ENCODE measurements at regions not wholly inside any gene's neighbourhood (a gene's known extent, or its start where the extent isn't known, plus 50 kb on each side); places are given as distances from the start of the nearest gene placed in this dataset.
A peak's percentile ranks its signal among the peaks of the same experiment; 100 is the strongest.
"Not testable (repeated sequence)": the region's sequence is repeated elsewhere in the genome, so short reads cannot be mapped to it uniquely, and the experiment has no call there.

- H3K9ac ChIP-seq, result no peak overlapping the region
- H3K9me3 ChIP-seq, result no peaks in the 10 kb centered on the region
- no peak overlapping the region for H3K4me2 ChIP-seq
- no peak for TF ChIP-seq Cebpa-rat (IDR thresholded peaks at IDR 0.05)
- no peaks in the 10 kb centered on the region for H4K20me1 ChIP-seq
- no peaks in the 10 kb centered on the region for H3K27me3 ChIP-seq
- no peak overlapping the region for H3K4me3 ChIP-seq
- no peaks in the 10 kb centered on the region for H3K36me3 ChIP-seq
- H3K4me1 ChIP-seq, result no peaks in the 10 kb centered on the region
- no peak overlapping the region for H3K27ac ChIP-seq
Observed at GRCh38 chr10:27369880-27370279, 129.3 kb upstream of the ACBD5 start.

DNA sequence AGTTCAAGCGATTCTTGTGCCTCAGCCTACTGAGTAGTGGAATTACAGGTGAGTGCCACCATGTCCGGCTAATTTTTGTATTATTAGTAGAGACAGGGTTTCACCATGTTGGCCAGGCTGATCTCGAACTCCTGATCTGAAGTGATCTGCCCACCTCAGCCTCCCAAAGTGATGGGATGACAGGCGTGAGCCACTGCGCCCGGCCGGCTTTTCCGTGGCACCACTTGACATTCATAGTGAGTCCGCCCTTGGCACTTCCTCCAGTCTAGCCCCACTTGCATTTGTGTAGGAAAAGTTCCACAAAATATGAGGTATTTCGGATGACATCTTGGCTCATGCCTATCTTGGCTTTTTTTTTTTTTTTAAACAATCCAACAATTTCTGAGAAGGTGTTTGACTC lies 128.1 kb upstream of the ACBD5 start:
- Histone ChIP-seq H3K36me3 (no peaks in the 10 kb centered on the region), H4K20me1 (no peaks in the 10 kb centered on the region)
- no peak for TF ChIP-seq Cebpa-rat (IDR thresholded peaks at IDR 0.05)

DNA sequence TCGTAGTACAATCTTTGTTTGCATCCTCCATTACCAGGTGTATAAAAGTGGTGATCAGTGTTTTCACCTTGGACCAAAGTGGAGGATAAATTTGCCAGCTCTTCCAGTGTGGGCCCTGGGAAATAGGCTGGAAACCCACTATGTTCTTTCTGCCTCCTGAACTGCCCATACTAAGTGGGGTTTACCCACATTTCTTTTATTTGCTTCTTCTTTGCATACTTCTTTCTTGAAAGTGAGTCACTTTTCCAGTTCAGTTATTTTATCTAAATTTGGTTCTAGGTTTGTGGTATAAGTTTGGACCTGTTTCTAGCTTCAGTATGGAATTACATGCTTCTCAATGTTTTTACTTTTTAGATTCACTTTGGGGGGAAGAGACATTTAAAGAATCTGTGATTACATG lies 126.2 kb upstream of the ACBD5 start:
- Histone ChIP-seq H3K4me2 (no peak overlapping the region), H4K20me1 (no peaks in the 10 kb centered on the region), H3K9me3 (no peaks in the 10 kb centered on the region), H3K9ac (no peak overlapping the region), H3K36me3 (no peaks in the 10 kb centered on the region), H3K4me1 (no peaks in the 10 kb centered on the region), H3K27ac (no peak overlapping the region), H3K4me3 (no peak overlapping the region), H3K27me3 (no peaks in the 10 kb centered on the region)
- TF ChIP-seq Cebpa-rat (IDR thresholded peaks at IDR 0.05), result no peak

More for the DNA sequence above, 128.1 kb upstream of the ACBD5 start:
- Histone ChIP-seq H3K9me3 (no peaks in the 10 kb centered on the region), H3K27ac (no peak overlapping the region), H3K9ac (no peak overlapping the region), H3K4me3 (no peak overlapping the region), H3K4me1 (no peaks in the 10 kb centered on the region), H3K27me3 (no peaks in the 10 kb centered on the region), H3K4me2 (no peak overlapping the region)

GRCh38 chr10:27364028-27364427 lies 123.4 kb upstream of the ACBD5 start:
- no peaks in the 10 kb centered on the region for H3K36me3 ChIP-seq
- no peak overlapping the region for H3K4me3 ChIP-seq
- no peak overlapping the region for H3K27ac ChIP-seq
- H3K27me3 ChIP-seq, result no peaks in the 10 kb centered on the region
- peaks cover 15% of the 10 kb centered on the region for H3K4me1 ChIP-seq
- H3K9ac ChIP-seq, result no peak overlapping the region
- TF ChIP-seq Cebpa-rat (IDR thresholded peaks at IDR 0.05), result no peak
- H3K4me2 ChIP-seq, result no peak overlapping the region
- H3K9me3 ChIP-seq, result no peaks in the 10 kb centered on the region
- H4K20me1 ChIP-seq, result no peaks in the 10 kb centered on the region

GRCh38 chr10:27360581-27361172 lies 120.1 kb upstream of the ACBD5 start:
- no peak for TF ChIP-seq Cebpa-rat (IDR thresholded peaks at IDR 0.05)
- Histone ChIP-seq H3K4me3 (no peak overlapping the region), H3K36me3 (no peaks in the 10 kb centered on the region), H3K4me2 (no peak overlapping the region; the same call in 1 of the 2 replicates), H3K27ac (no peak overlapping the region), H3K4me1 (peaks cover 33% of the 10 kb centered on the region), H3K9me3 (no peaks in the 10 kb centered on the region), H3K9ac (no peak overlapping the region), H3K27me3 (no peaks in the 10 kb centered on the region), H4K20me1 (no peaks in the 10 kb centered on the region)

GRCh38 chr10:27359792-27360355 lies 119.3 kb upstream of the ACBD5 start:
- Histone ChIP-seq H4K20me1 (no peaks in the 10 kb centered on the region), H3K27ac (peak overlapping the region; percentile 13; the same call in 1 of the 2 replicates), H3K4me2 (peak overlapping the region; percentile 83), H3K4me1 (peaks cover 38% of the 10 kb centered on the region), H3K27me3 (no peaks in the 10 kb centered on the region), H3K9ac (peak overlapping the region; percentile 61; the same call in 1 of the 2 replicates), H3K9me3 (no peaks in the 10 kb centered on the region), H3K4me3 (no peak overlapping the region), H3K36me3 (no peaks in the 10 kb centered on the region)
- TF ChIP-seq Cebpa-rat (IDR thresholded peaks at IDR 0.05), result no peak

GRCh38 chr10:27356738-27357137 lies 116.1 kb upstream of the ACBD5 start:
- Histone ChIP-seq H3K4me2 (no peak overlapping the region), H3K36me3 (no peaks in the 10 kb centered on the region), H3K9ac (no peak overlapping the region), H3K4me3 (no peak overlapping the region), H3K9me3 (no peaks in the 10 kb centered on the region), H4K20me1 (no peaks in the 10 kb centered on the region), H3K4me1 (peaks cover 56% of the 10 kb centered on the region), H3K27ac (peak overlapping the region; percentile 18; the same call in 1 of the 2 replicates), H3K27me3 (no peaks in the 10 kb centered on the region)
- no peak for TF ChIP-seq Cebpa-rat (IDR thresholded peaks at IDR 0.05)

GRCh38 chr10:27355918-27356573 lies 115.4 kb upstream of the ACBD5 start:
- TF ChIP-seq Cebpa-rat (IDR thresholded peaks at IDR 0.05), result no peak
- Histone ChIP-seq H3K4me1 (peaks cover 56% of the 10 kb centered on the region), H3K27me3 (no peaks in the 10 kb centered on the region), H3K36me3 (no peaks in the 10 kb centered on the region), H3K27ac (0 out of 2 replicates have a peak overlapping the region, but pooled peaks have one; percentile 18), H3K9me3 (no peaks in the 10 kb centered on the region), H3K4me2 (peak overlapping the region; percentile 24), H3K4me3 (no peak overlapping the region), H4K20me1 (no peaks in the 10 kb centered on the region), H3K9ac (no peak overlapping the region)

GRCh38 chr10:27354643-27355270 lies 114.2 kb upstream of the ACBD5 start:
- H3K36me3 ChIP-seq, H3K27me3 ChIP-seq, H3K4me3 ChIP-seq, H3K9me3 ChIP-seq, H4K20me1 ChIP-seq: not testable (repeated sequence)
- peak overlapping the region; percentile 66; the same call in 1 of the 2 replicates for H3K9ac ChIP-seq
- H3K4me1 ChIP-seq, result peaks cover 49% of the 10 kb centered on the region
- peak overlapping the region; percentile 70 for H3K27ac ChIP-seq
- peak overlapping the region; percentile 79 for H3K4me2 ChIP-seq

- H3K4me2 ChIP-seq, result peak overlapping the region; percentile 79
- H3K4me3 ChIP-seq, H3K36me3 ChIP-seq, H4K20me1 ChIP-seq, H3K27me3 ChIP-seq, H3K9me3 ChIP-seq: not testable (repeated sequence)
- peak overlapping the region; percentile 66; the same call in 1 of the 2 replicates for H3K9ac ChIP-seq
- peak overlapping the region; percentile 70 for H3K27ac ChIP-seq
- peaks cover 42% of the 10 kb centered on the region for H3K4me1 ChIP-seq
Observed at GRCh38 chr10:27354100-27354499, 113.5 kb upstream of the ACBD5 start.
